ENCODE measurements at regions not wholly inside any gene's neighbourhood (a gene's known extent, or its start where the extent isn't known, plus 50 kb on each side); places are given as distances from the start of the nearest gene placed in this dataset.
"Not testable (repeated sequence)": the region's sequence is repeated elsewhere in the genome, so short reads cannot be mapped to it uniquely, and the experiment has no call there.

DNA sequence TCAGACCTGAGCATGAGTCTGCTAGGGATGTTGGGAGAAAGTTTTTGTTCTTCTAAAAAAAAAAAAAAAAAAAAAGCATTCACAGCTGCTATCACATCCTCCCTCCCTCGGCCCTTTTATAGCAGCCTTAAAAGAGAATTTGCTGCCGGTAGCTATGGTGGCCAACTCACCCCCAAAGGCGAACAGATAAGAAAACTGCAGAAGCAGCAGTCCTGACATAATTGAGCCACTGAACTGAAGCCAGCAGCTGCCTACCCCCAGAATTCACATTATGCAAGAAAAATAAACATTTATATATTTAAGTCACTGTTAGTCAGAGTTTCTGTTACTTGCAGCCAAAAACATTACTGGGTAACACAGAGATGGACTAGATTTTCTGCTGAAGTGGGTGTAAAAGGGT lies 124.3 kb upstream of the SMARCA2 start:
- FAIRE-seq (no peak), DNase-seq (ENCODE audit: low read depth) (no peak)
- no peak overlapping the region for H3K4me3 ChIP-seq (ENCODE audit: low read depth, low read length)
- H3K36me3 ChIP-seq (ENCODE audit: control insufficient read depth, insufficient read depth, low read length): no peaks in the 10 kb centered on the region
- TF ChIP-seq CTCF (IDR thresholded peaks at IDR 0.05; ENCODE audit: insufficient read depth, low read length, severe bottlenecking): no peak
- H3K27me3 ChIP-seq (ENCODE audit: control insufficient read depth, insufficient read depth, low read length): no peaks in the 10 kb centered on the region

DNA sequence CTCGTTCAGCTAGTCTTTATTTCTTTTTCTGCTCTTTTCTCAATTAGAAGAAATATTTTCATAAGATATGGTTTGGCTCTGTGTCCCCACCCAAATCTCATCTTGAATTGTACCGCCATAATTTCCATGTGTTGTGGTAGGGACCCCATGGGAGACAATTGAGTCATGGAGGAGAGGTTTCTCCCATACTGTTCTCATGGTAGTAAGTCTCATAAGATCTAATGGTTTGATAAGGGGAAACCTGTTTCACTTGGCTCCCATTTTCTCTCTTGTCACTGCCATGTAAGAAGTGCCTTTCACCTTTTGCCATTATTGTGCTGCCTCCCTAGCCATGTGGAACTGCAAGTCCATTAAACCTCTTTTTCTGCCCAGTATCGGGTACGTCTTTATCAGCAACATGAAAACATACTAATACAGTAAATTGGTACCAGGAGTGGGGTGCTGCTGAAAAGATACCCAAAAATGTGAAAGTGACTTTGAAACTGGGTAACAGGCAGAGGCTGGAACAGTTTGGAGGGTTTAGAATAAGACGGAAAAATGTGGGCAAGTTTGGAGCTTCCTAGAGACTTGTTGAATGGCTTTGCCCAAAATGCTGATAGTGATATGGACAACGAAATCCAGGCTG lies 112.0 kb upstream of the SMARCA2 start:
- not testable (repeated sequence) for H3K27me3 ChIP-seq (ENCODE audit: control insufficient read depth, insufficient read depth, low read length); FAIRE-seq; H3K36me3 ChIP-seq (ENCODE audit: control insufficient read depth, insufficient read depth, low read length); H3K4me3 ChIP-seq (ENCODE audit: low read depth, low read length); DNase-seq (ENCODE audit: low read depth)

GRCh38 chr9:1907465-1907864 lies 107.7 kb upstream of the SMARCA2 start:
- Histone ChIP-seq H3K27me3 (ENCODE audit: control insufficient read depth, insufficient read depth, low read length) (no peaks in the 10 kb centered on the region), H3K36me3 (ENCODE audit: control insufficient read depth, insufficient read depth, low read length) (no peaks in the 10 kb centered on the region), H3K4me3 (ENCODE audit: low read depth, low read length) (no peak overlapping the region)
- no peak for TF ChIP-seq CTCF (IDR thresholded peaks at IDR 0.05; ENCODE audit: insufficient read depth, low read length, severe bottlenecking)
- DNase-seq (ENCODE audit: low read depth) (no peak), FAIRE-seq (no peak)

- H3K27me3 ChIP-seq (ENCODE audit: control insufficient read depth, insufficient read depth, low read length): no peaks in the 10 kb centered on the region
Observed at GRCh38 chr9:1909322-1909721, 105.8 kb upstream of the SMARCA2 start.

DNA sequence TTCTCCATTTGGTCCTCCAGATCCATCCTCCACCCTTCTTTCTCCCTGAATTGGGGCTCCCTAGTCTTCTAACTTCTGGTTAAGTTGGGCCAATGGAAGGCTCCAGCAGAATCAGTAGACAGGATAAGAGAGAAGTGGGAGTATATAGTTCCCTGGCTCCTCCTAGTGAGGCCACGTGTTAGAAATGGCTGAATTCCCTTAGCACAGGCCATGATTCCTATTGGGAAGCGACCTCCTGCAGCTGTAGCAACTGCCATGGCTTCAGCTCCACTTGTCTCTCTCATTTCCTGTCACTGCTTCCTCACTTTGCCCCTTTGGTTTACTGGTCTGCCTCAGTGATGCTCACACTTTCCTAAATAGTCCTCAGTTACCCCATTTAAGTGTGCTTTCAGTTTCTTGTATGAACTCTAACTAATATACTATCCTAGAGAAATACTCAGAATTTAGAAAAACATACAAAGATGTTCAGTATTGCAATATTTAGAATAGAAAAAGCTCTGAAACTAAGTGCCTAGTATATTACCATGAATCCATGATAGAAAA lies 104.8 kb upstream of the SMARCA2 start:
- Histone ChIP-seq H3K36me3 (ENCODE audit: control insufficient read depth, insufficient read depth, low read length) (no peaks in the 10 kb centered on the region), H3K4me3 (ENCODE audit: low read depth, low read length) (no peak overlapping the region), H3K27me3 (ENCODE audit: control insufficient read depth, insufficient read depth, low read length) (no peaks in the 10 kb centered on the region)
- TF ChIP-seq CTCF (IDR thresholded peaks at IDR 0.05; ENCODE audit: insufficient read depth, low read length, severe bottlenecking): no peak
- FAIRE-seq (no peak), DNase-seq (ENCODE audit: low read depth) (no peak)

More at GRCh38 chr9:1909322-1909721, 105.8 kb upstream of the SMARCA2 start:
- no peak for TF ChIP-seq CTCF (IDR thresholded peaks at IDR 0.05; ENCODE audit: insufficient read depth, low read length, severe bottlenecking)
- no peaks in the 10 kb centered on the region for H3K36me3 ChIP-seq (ENCODE audit: control insufficient read depth, insufficient read depth, low read length)
- no peak for DNase-seq (ENCODE audit: low read depth)
- no peak overlapping the region for H3K4me3 ChIP-seq (ENCODE audit: low read depth, low read length)
- no peak for FAIRE-seq

DNA sequence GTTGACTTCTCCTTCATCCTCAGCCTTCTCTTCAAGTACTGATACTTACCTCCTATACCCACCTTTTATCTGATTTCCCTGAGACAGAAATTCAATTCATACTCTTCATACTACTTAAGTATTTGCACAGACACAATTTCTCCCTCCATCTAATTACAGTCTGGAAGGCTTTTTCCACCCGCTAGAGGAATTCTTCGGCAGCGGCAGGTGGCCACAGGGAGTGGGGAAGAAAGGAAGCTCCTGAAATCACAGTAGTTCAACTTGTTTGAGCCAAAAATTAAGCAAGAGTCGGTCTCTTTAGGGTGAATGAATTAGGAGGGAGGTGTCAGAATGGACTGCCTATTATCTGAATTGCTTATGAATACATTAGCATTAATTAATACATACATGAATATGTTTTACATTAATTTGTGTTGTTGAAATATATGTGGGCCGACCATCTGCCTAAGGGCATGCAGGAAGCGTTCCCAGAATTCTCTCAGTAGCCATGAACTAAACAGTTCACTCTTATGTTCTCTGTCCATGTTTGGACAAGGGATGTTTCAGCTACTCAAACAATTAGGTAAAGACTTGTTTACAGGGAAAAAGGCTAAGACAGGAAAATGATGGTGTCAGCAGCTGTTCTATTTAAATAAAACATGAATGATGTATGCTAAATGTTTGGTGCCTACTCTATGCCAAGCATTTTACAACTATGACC lies 101.4 kb upstream of the SMARCA2 start:
- no peaks in the 10 kb centered on the region for H3K36me3 ChIP-seq (ENCODE audit: control insufficient read depth, insufficient read depth, low read length)
- DNase-seq (ENCODE audit: low read depth): no peak
- TF ChIP-seq CTCF (IDR thresholded peaks at IDR 0.05; ENCODE audit: insufficient read depth, low read length, severe bottlenecking): no peak
- no peak overlapping the region for H3K4me3 ChIP-seq (ENCODE audit: low read depth, low read length)
- H3K27me3 ChIP-seq (ENCODE audit: control insufficient read depth, insufficient read depth, low read length): no peaks in the 10 kb centered on the region
- no peak for FAIRE-seq
